HepG2 (cell line): ENCODE measurements at regions not wholly inside any gene's neighbourhood (a gene's known extent, or its start where the extent isn't known, plus 50 kb on each side); places are given as distances from the start of the nearest gene placed in this dataset.

Source experiments
- ATAC-seq: fragments of 200-7000 bp; cut with Tn5 transposase; 3 replicates; pipeline ENCODE4 v1.9.1; 2020; ENCODE audit warnings: mild to moderate bottlenecking, moderate library complexity
- BruUV-seq: library from RNA; stranded (reverse); fragments of 400-500 nt; replicated peaks from 2 replicates; lab custom pipeline; 2021; lab: Mats Ljungman, UMichigan
- CTCF ChIA-PET: fragments of 300-600 bp; formaldehyde crosslinking; extraction: SDS; loops from one replicate; lab custom pipeline; 2021; ENCODE audit warnings: low total read pairs, inconsistent platforms, low intra/inter-chr PET ratio; lab: Yijun Ruan, JAX
- POLR2A ChIA-PET: fragments of 350-600 bp; sonication (Branson Sonifier 250); formaldehyde crosslinking; loops from one replicate; lab custom pipeline; 2020; ENCODE audit warnings: antibody characterized with exemption, inconsistent platforms; lab: Yijun Ruan, JAX
- DNase-seq: peaks from one replicate; pipeline ENCODE4 v3.0.0-alpha.2; 2015; ENCODE audit warnings: low spot score
- FAIRE-seq: peaks from 3 replicates; lab custom pipeline; 2011; peaks lifted over from hg19 to GRCh38; lab: Jason Lieb, UNC
- H2AFZ ChIP-seq: one replicate; pipeline ENCODE4 v1.6.1; 2011; ENCODE audit warnings: low read length, inconsistent platforms
- H3K27ac ChIP-seq: fragments of 300-600 bp; 3 replicates; pipeline ENCODE4 v1.8.0; 2011; ENCODE audit warnings: mixed run types, mild to moderate bottlenecking, mixed read lengths, low read length, inconsistent platforms; ENCODE audit not compliant: insufficient read depth; ENCODE audit errors: extremely low read length
- H3K27me3 ChIP-seq, 2 experiments: fragments of 200-600 bp in 1 of 2; 2 replicates in 1 of 2; 3 replicates in 1 of 2; pipeline versions ENCODE4 v1.6.0 to v1.8.0; 2011; ENCODE audit warnings: low read length in 2 of 2, mild to moderate bottlenecking in 2 of 2, moderate library complexity in 2 of 2, inconsistent platforms in 1 of 2; ENCODE audit not compliant: insufficient read depth in 2 of 2, control insufficient read depth in 1 of 2
- H3K36me3 ChIP-seq, 2 experiments: fragments of 200-600 bp in 1 of 2; replicated peaks in 1 of 2; 2 replicates in 1 of 2; 3 replicates in 1 of 2; pipeline versions ENCODE4 v1.5.1 to v1.8.0; 2011; ENCODE audit warnings: low read length in 2 of 2, inconsistent platforms in 1 of 2; ENCODE audit not compliant: insufficient read depth in 2 of 2, control insufficient read depth in 1 of 2
- H3K4me1 ChIP-seq: 2 replicates; pipeline ENCODE4 v1.5.1; 2012; ENCODE audit warnings: low read length, inconsistent platforms; ENCODE audit not compliant: insufficient read depth
- H3K4me2 ChIP-seq: 2 replicates; pipeline ENCODE4 v1.6.0; 2011; ENCODE audit warnings: low read depth, low read length, inconsistent platforms
- H3K4me3 ChIP-seq, 3 experiments: fragments of 200-600 bp in 1 of 3; sonication (generic), shearing (Covaris generic) in 1 of 3; replicated peaks in 1 of 3; 2 replicates each; pipeline ENCODE4 v1.5.1; 2011 to 2016; ENCODE audit warnings: low read length in 3 of 3, inconsistent platforms in 2 of 3, low read depth in 2 of 3, mild to moderate bottlenecking in 2 of 3, control low read depth in 1 of 3, mixed read lengths in 1 of 3; ENCODE audit not compliant: insufficient read depth in 1 of 3
- H3K79me2 ChIP-seq: one replicate; pipeline ENCODE4 v1.6.1; 2011; ENCODE audit warnings: low read length, inconsistent platforms; ENCODE audit not compliant: insufficient read depth
- H3K9ac ChIP-seq: 2 replicates; pipeline ENCODE4 v1.6.0; 2011; ENCODE audit warnings: mild to moderate bottlenecking, low read depth, low read length, inconsistent platforms; ENCODE audit not compliant: insufficient read depth
- H3K9me3 ChIP-seq: 2 replicates; pipeline ENCODE4 v1.5.1; 2012; ENCODE audit warnings: mild to moderate bottlenecking, low read length
- H4K20me1 ChIP-seq: 2 replicates; pipeline ENCODE4 v1.6.0; 2011; ENCODE audit warnings: inconsistent platforms, mild to moderate bottlenecking, low read length, moderate library complexity; ENCODE audit not compliant: insufficient read depth
- ATF7-NPFF ChIP-seq: sonication (generic); formaldehyde crosslinking; IDR thresholded peaks from 2 replicates; pipeline ENCODE4 v1.8.1; 2023; ENCODE audit warnings: mild to moderate bottlenecking, low read depth, missing genetic modification reagents, moderate library complexity
- ERF ChIP-seq: IDR thresholded peaks from 2 replicates; pipeline ENCODE4 v1.6.1; 2018; ENCODE audit warnings: missing biosample characterization, missing genetic modification reagents
- GABPA ChIP-seq, 2 experiments: IDR thresholded peaks; 2 replicates each; pipeline ENCODE4 v1.6.1; 2011 to 2016; ENCODE audit warnings: low read depth in 2 of 2, low read length in 1 of 2, missing biosample characterization in 1 of 2, missing genetic modification characterization in 1 of 2
- GZF1 ChIP-seq: sonication (generic); formaldehyde crosslinking; IDR thresholded peaks from 2 replicates; pipeline ENCODE4 v1.5.1; 2020; ENCODE audit warnings: mild to moderate bottlenecking, missing genetic modification reagents
- IRF2 ChIP-seq: IDR thresholded peaks from 2 replicates; pipeline ENCODE4 v1.6.1; 2018; ENCODE audit warnings: missing genetic modification reagents, missing compliant biosample characterization
- KDM3A ChIP-seq: IDR thresholded peaks from 2 replicates; pipeline ENCODE4 v1.6.1; 2018; ENCODE audit warnings: low read depth, missing compliant biosample characterization
- KMT2B ChIP-seq: IDR thresholded peaks from 2 replicates; pipeline ENCODE4 v1.6.1; 2016; ENCODE audit warnings: missing genetic modification reagents, missing compliant biosample characterization
- MLLT10 ChIP-seq: sonication (generic); formaldehyde crosslinking; IDR thresholded peaks from 2 replicates; pipeline ENCODE4 v1.4.0; 2020; ENCODE audit warnings: missing genetic modification reagents
- NFKB2 ChIP-seq: sonication (generic); formaldehyde crosslinking; IDR thresholded peaks from 2 replicates; pipeline ENCODE4 v1.4.0; 2020; ENCODE audit warnings: missing genetic modification reagents, borderline replicate concordance
- PAWR ChIP-seq: sonication (generic); formaldehyde crosslinking; IDR thresholded peaks from 2 replicates; pipeline ENCODE4 v1.4.0; 2020; ENCODE audit warnings: missing genetic modification reagents, mild to moderate bottlenecking, borderline replicate concordance
- PHF20 ChIP-seq: sonication (generic); formaldehyde crosslinking; IDR thresholded peaks from 2 replicates; pipeline ENCODE4 v1.5.0; 2020; ENCODE audit warnings: mild to moderate bottlenecking, missing genetic modification reagents
- SP1 ChIP-seq, 2 experiments: fragments of 450-650 bp in 1 of 2; sonication (generic) in 1 of 2; formaldehyde crosslinking in 1 of 2; IDR thresholded peaks; 2 replicates each; pipeline versions ENCODE4 v1.4.0 to v1.6.1; 2016 to 2020; ENCODE audit warnings: missing genetic modification reagents in 1 of 2
- SUZ12 ChIP-seq: fragments of 150-350 bp; IDR thresholded peaks from 2 replicates; pipeline ENCODE4 v1.6.1; 2014; ENCODE audit warnings: low read depth, low read length
- TFAP4 ChIP-seq: sonication (generic); IDR thresholded peaks from 2 replicates; pipeline ENCODE4 v1.6.1; 2016; ENCODE audit warnings: low read depth, borderline replicate concordance
- YEATS4 ChIP-seq: sonication (generic); formaldehyde crosslinking; IDR thresholded peaks from 2 replicates; pipeline ENCODE4 v1.4.0; 2020; ENCODE audit warnings: missing genetic modification reagents, borderline replicate concordance
- ZNF17 ChIP-seq: sonication (generic); formaldehyde crosslinking; IDR thresholded peaks from 2 replicates; pipeline ENCODE4 v1.5.0; 2020; ENCODE audit warnings: mild to moderate bottlenecking, missing genetic modification reagents
- ZNF205 ChIP-seq: IDR thresholded peaks from 2 replicates; pipeline ENCODE4 v1.6.1; 2018; ENCODE audit warnings: missing biosample characterization, missing genetic modification reagents
- ZNF292 ChIP-seq: sonication (generic); formaldehyde crosslinking; IDR thresholded peaks from 2 replicates; pipeline ENCODE4 v1.8.1; 2022; ENCODE audit warnings: mild to moderate bottlenecking, low read depth, missing genetic modification reagents, borderline replicate concordance
- ZNF350 ChIP-seq: sonication (generic); formaldehyde crosslinking; IDR thresholded peaks from 2 replicates; pipeline ENCODE4 v1.4.0; 2020; ENCODE audit warnings: mild to moderate bottlenecking, low read depth, missing genetic modification reagents, borderline replicate concordance
- ZNF616 ChIP-seq: sonication (generic); formaldehyde crosslinking; IDR thresholded peaks from 2 replicates; pipeline ENCODE4 v1.5.0; 2020; ENCODE audit warnings: low read depth, mild to moderate bottlenecking, missing genetic modification reagents
- WGBS: methylation state at CpG from one replicate; pipeline ENCODE4 v1.1.6; 2017; ENCODE audit warnings: low lambda C conversion rate; 5-methylcytosine and 5-hydroxymethylcytosine counted together
- in situ Hi-C: cut with HindIII; loops from 2 replicates; pipeline ENCODE4 v1.10.0; 2017; ENCODE audit warnings: low pct_unique_long_range_greater_than_20kb; ENCODE audit not compliant: extremely low pct_ligation_motif_present
- intact Hi-C: fragments of 100-400 bp; cut with micrococcal nuclease; formaldehyde crosslinking; loops from one replicate; pipeline ENCODE4 v1.10.0; 2022; ENCODE audit not compliant: unreplicated experiment
- TF ChIP-seq, protein P1 (sequence below): sonication (generic); formaldehyde crosslinking; IDR thresholded peaks from 2 replicates; pipeline ENCODE4 v1.5.1; 2020; ENCODE audit warnings: missing genetic modification reagents, mild to moderate bottlenecking, borderline replicate concordance
- TF ChIP-seq, protein P2 (sequence below): sonication (generic); formaldehyde crosslinking; IDR thresholded peaks from 2 replicates; pipeline ENCODE4 v1.4.0; 2020; ENCODE audit warnings: missing genetic modification reagents, borderline replicate concordance

DNA sequence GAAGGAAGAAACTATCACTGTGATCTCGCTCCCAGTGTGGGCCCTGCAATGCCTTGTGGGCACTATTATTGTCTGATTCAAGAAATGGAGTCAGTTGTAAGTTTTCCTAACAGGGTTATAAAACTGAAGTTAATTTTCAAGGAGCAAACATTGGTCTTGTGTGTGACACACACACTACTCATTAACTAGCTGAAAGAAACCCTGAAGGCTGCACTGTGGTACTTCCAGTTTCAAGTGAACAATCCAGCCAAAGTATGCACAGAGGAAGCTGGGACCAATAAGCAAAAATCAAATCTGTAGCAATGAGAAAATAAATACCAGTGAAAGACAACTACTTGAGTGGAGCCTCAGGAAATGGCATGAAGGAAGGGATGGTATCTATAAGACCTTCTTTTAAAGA is 506.6 kb upstream of the POT1 start (continued):
- TF ChIP-seq ZNF350 (no peak), ATF7-NPFF (no peak), GZF1 (CRISPR knock-in tag) (no peak), YEATS4 (CRISPR knock-in tag) (no peak), NFKB2 (CRISPR knock-in tag) (no peak)

DNA sequence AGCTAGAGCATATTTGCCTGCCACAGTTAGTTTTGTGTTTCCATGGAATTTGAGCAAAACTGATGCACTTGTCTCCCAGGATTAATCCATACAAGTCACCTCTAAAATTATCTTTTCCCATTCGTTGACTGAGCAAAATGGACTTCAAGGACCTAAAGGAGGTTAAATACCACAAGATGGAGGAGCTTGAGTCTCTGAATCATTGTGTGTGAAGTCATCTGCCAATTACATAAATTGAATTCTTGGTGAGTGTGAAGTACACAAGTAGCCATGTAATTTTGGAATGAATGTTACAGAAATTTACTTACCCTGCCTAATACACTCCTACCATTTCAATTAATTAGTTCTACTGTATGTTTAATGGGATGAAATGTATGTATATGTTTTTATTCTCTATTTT is 501.7 kb upstream of the POT1 start:
- Histone ChIP-seq H3K27me3 (no peaks in the 10 kb centered on the region), H4K20me1 (no peaks in the 10 kb centered on the region), H3K27ac (no peak overlapping the region), H3K9me3 (no peaks in the 10 kb centered on the region; the same call in 1 of the 2 replicates), H3K4me2 (no peak overlapping the region), H3K9ac (no peak overlapping the region), H2AFZ (no peak overlapping the region), H3K36me3 (no peaks in the 10 kb centered on the region), H3K4me3 (no peak overlapping the region), H3K79me2 (no peaks in the 10 kb centered on the region), H3K4me1 (no peaks in the 10 kb centered on the region)
- POLR2A ChIA-PET: no interaction called here
- no peak for DNase-seq
- TF ChIP-seq TFAP4 (no peak), PHF20 (CRISPR knock-in tag) (no peak), KDM3A (CRISPR knock-in tag) (no peak), YEATS4 (CRISPR knock-in tag) (no peak), PAWR (CRISPR knock-in tag) (no peak), ZNF205 (CRISPR knock-in tag) (no peak), ERF (CRISPR knock-in tag) (no peak), IRF2 (CRISPR knock-in tag) (no peak), SUZ12 (no peak), GABPA (IDR thresholded peaks at IDR 0.05; ENCODE audit: low read depth, low read length) (no peak), GABPA (CRISPR knock-in tag; IDR thresholded peaks at IDR 0.05; ENCODE audit: low read depth) (no peak), KMT2B (no peak), ZNF17 (CRISPR knock-in tag) (no peak), MLLT10 (CRISPR knock-in tag) (no peak), ZNF292 (CRISPR knock-in tag) (no peak), SP1 (IDR thresholded peaks at IDR 0.05) (no peak), SP1 (CRISPR knock-in tag; IDR thresholded peaks at IDR 0.05) (no peak), ZNF616 (CRISPR knock-in tag) (no peak)
- TF ChIP-seq, protein P1, sequence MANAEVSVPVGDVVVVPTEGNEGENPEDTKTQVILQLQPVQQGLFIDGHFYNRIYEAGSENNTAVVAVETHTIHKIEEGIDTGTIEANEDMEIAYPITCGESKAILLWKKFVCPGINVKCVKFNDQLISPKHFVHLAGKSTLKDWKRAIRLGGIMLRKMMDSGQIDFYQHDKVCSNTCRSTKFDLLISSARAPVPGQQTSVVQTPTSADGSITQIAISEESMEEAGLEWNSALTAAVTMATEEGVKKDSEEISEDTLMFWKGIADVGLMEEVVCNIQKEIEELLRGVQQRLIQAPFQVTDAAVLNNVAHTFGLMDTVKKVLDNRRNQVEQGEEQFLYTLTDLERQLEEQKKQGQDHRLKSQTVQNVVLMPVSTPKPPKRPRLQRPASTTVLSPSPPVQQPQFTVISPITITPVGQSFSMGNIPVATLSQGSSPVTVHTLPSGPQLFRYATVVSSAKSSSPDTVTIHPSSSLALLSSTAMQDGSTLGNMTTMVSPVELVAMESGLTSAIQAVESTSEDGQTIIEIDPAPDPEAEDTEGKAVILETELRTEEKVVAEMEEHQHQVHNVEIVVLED (CRISPR knock-in tag): no peak
- TF ChIP-seq, protein P2, sequence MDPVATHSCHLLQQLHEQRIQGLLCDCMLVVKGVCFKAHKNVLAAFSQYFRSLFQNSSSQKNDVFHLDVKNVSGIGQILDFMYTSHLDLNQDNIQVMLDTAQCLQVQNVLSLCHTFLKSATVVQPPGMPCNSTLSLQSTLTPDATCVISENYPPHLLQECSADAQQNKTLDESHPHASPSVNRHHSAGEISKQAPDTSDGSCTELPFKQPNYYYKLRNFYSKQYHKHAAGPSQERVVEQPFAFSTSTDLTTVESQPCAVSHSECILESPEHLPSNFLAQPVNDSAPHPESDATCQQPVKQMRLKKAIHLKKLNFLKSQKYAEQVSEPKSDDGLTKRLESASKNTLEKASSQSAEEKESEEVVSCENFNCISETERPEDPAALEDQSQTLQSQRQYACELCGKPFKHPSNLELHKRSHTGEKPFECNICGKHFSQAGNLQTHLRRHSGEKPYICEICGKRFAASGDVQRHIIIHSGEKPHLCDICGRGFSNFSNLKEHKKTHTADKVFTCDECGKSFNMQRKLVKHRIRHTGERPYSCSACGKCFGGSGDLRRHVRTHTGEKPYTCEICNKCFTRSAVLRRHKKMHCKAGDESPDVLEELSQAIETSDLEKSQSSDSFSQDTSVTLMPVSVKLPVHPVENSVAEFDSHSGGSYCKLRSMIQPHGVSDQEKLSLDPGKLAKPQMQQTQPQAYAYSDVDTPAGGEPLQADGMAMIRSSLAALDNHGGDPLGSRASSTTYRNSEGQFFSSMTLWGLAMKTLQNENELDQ: no peak
- intact Hi-C loops: no loop called here
- no peak for ATAC-seq
- 0% methylated on average over 1 of the region's 1 CpG for WGBS
- CTCF ChIA-PET: no interaction called here
- no TSS peak for BruUV-seq
- in situ Hi-C loops: no loop called here
- FAIRE-seq: no peak
